Keratinocyte (primary cell): ENCODE measurements at regions not wholly inside any gene's neighbourhood (a gene's known extent, or its start where the extent isn't known, plus 50 kb on each side); places are given as distances from the start of the nearest gene placed in this dataset.

Source experiments
- DNase-seq: peaks from one replicate; pipeline ENCODE4 v3.0.0-alpha.2; 2011; ENCODE audit warnings: low read depth, missing footprints, low spot score
- FAIRE-seq: peaks from 2 replicates; lab custom pipeline; 2011; peaks lifted over from hg19 to GRCh38; lab: Jason Lieb, UNC
- H2AFZ ChIP-seq: 2 replicates; pipeline ENCODE4 v1.6.0; 2012; ENCODE audit warnings: low read length, control low read depth, inconsistent platforms; ENCODE audit not compliant: control insufficient read depth
- H3K27ac ChIP-seq: 2 replicates; pipeline ENCODE4 v1.5.1; 2011; ENCODE audit warnings: low read length; ENCODE audit not compliant: control insufficient read depth, insufficient read depth
- H3K27me3 ChIP-seq: 3 replicates; pipeline ENCODE4 v1.6.0; 2011; ENCODE audit warnings: low read length; ENCODE audit not compliant: control insufficient read depth, insufficient read depth; ENCODE audit errors: extremely low read depth
- H3K36me3 ChIP-seq, 2 experiments: 2 replicates in 1 of 2; 3 replicates in 1 of 2; pipeline ENCODE4 v1.5.1; 2011; ENCODE audit warnings: low read length in 2 of 2, mild to moderate bottlenecking in 1 of 2; ENCODE audit not compliant: control insufficient read depth in 2 of 2, insufficient read depth in 2 of 2; ENCODE audit errors: extremely low read depth in 1 of 2
- H3K4me1 ChIP-seq: 3 replicates; pipeline ENCODE4 v1.5.1; 2011; ENCODE audit warnings: low read length; ENCODE audit not compliant: control insufficient read depth, insufficient read depth; ENCODE audit errors: extremely low read depth
- H3K4me2 ChIP-seq: 3 replicates; pipeline ENCODE4 v1.6.0; 2011; ENCODE audit warnings: low read depth, low read length; ENCODE audit not compliant: control insufficient read depth, insufficient read depth; ENCODE audit errors: extremely low read depth
- H3K4me3 ChIP-seq, 3 experiments: fragments of 200-600 bp in 1 of 3; sonication (generic) in 1 of 3; 2 replicates in 2 of 3; 3 replicates in 1 of 3; pipeline ENCODE4 v1.5.1; 2011 to 2016; ENCODE audit warnings: low read length in 3 of 3, mild to moderate bottlenecking in 3 of 3, control low read depth in 2 of 3, inconsistent platforms in 1 of 3, low read depth in 1 of 3, mixed read lengths in 1 of 3, mixed run types in 1 of 3, moderate library complexity in 1 of 3; ENCODE audit not compliant: control insufficient read depth in 2 of 3, insufficient read depth in 2 of 3; ENCODE audit errors: extremely low read depth in 1 of 3
- H3K79me2 ChIP-seq: 2 replicates; pipeline ENCODE4 v1.6.0; 2012; ENCODE audit warnings: low read length; ENCODE audit not compliant: control insufficient read depth, insufficient read depth
- H3K9ac ChIP-seq: 3 replicates; pipeline ENCODE4 v1.6.0; 2011; ENCODE audit warnings: low read length; ENCODE audit not compliant: control insufficient read depth, insufficient read depth; ENCODE audit errors: extremely low read depth
- H3K9me1 ChIP-seq: 3 replicates; pipeline ENCODE4 v1.6.0; 2011; ENCODE audit warnings: low read length; ENCODE audit not compliant: control insufficient read depth, insufficient read depth; ENCODE audit errors: extremely low read depth
- H3K9me3 ChIP-seq: 2 replicates; pipeline ENCODE4 v1.5.1; 2012; ENCODE audit warnings: low read depth, low read length; ENCODE audit not compliant: control insufficient read depth
- H4K20me1 ChIP-seq: 3 replicates; pipeline ENCODE4 v1.6.0; 2011; ENCODE audit warnings: low read length; ENCODE audit not compliant: control insufficient read depth, insufficient read depth; ENCODE audit errors: extremely low read depth
- CTCF ChIP-seq, 3 experiments: IDR thresholded peaks in 1 of 3; conservative IDR thresholded peaks in 1 of 3; optimal IDR thresholded peaks in 1 of 3; 2 replicates in 2 of 3; 3 replicates in 1 of 3; pipeline versions ENCODE3 to v1.5.1; 2011; ENCODE audit warnings: low read length in 3 of 3, mild to moderate bottlenecking in 3 of 3, moderate library complexity in 2 of 3, control low read depth in 1 of 3, inconsistent platforms in 1 of 3; ENCODE audit not compliant: insufficient read depth in 2 of 3; ENCODE audit errors: extremely low read depth in 1 of 3
- EZH2 ChIP-seq: IDR thresholded peaks from one replicate; pipeline ENCODE4 v1.6.1; 2012; ENCODE audit warnings: inconsistent platforms, mild to moderate bottlenecking, low read length, moderate library complexity
- dilution Hi-C: fragments of 300-500 bp; cut with MboI; formaldehyde crosslinking; loops from one replicate; pipeline ENCODE4 v1.7.0; 2020; ENCODE audit warnings: low sequenced_read_pairs; ENCODE audit not compliant: extremely low pct_ligation_motif_present

GRCh38 chr20:60506061-60506460, 547.8 kb downstream of the CDH26 start:
- H3K9me3 ChIP-seq = no peaks in the 10 kb centered on the region
- FAIRE-seq = no peak
- TF ChIP-seq EZH2 = no peak
- no peak for TF ChIP-seq CTCF (optimal IDR thresholded peaks at IDR 0.05 in 1 of 3, IDR thresholded peaks at IDR 0.05 in 1 of 3, conservative IDR thresholded peaks at IDR 0.05 in 1 of 3; ENCODE audit: extremely low read depth in 1 of 3, insufficient read depth in 2 of 3, low read length in 3 of 3)
- dilution Hi-C loops = no loop called here
- H4K20me1 ChIP-seq = no peaks in the 10 kb centered on the region
- H3K79me2 ChIP-seq = no peaks in the 10 kb centered on the region
- no peak overlapping the region for H3K9ac ChIP-seq
- no peaks in the 10 kb centered on the region for H3K9me1 ChIP-seq
- peaks cover 5% of the 10 kb centered on the region for H3K27me3 ChIP-seq
- no peak overlapping the region for H2AFZ ChIP-seq
- H3K4me2 ChIP-seq = no peak overlapping the region
- no peak for DNase-seq
- no peak overlapping the region for H3K4me3 ChIP-seq
- no peaks in the 10 kb centered on the region for H3K36me3 ChIP-seq
- H3K27ac ChIP-seq = no peak overlapping the region
- no peaks in the 10 kb centered on the region for H3K4me1 ChIP-seq

- TF ChIP-seq EZH2 (no peak), CTCF (optimal IDR thresholded peaks at IDR 0.05 in 1 of 3, IDR thresholded peaks at IDR 0.05 in 1 of 3, conservative IDR thresholded peaks at IDR 0.05 in 1 of 3; ENCODE audit: extremely low read depth in 1 of 3, insufficient read depth in 2 of 3, low read length in 3 of 3) (no peak)
- H3K4me2 ChIP-seq = no peak overlapping the region
These were observed 549.0 kb downstream of the CDH26 start for GRCh38 chr20:60507087-60507694.

More at GRCh38 chr20:60507087-60507694, 549.0 kb downstream of the CDH26 start:
- FAIRE-seq (no peak), DNase-seq (no peak)
- Histone ChIP-seq H2AFZ (no peak overlapping the region), H3K36me3 (no peaks in the 10 kb centered on the region), H3K27ac (no peak overlapping the region), H3K79me2 (no peaks in the 10 kb centered on the region), H3K9me1 (no peaks in the 10 kb centered on the region), H4K20me1 (no peaks in the 10 kb centered on the region), H3K4me1 (peaks cover 3% of the 10 kb centered on the region), H3K9me3 (no peaks in the 10 kb centered on the region), H3K9ac (no peak overlapping the region), H3K27me3 (peaks cover 5% of the 10 kb centered on the region), H3K4me3 (no peak overlapping the region)
- dilution Hi-C loops = no loop called here
